ENCODE measurements at regions not wholly inside any gene's neighbourhood (a gene's known extent, or its start where the extent isn't known, plus 50 kb on each side); places are given as distances from the start of the nearest gene placed in this dataset.

DNA sequence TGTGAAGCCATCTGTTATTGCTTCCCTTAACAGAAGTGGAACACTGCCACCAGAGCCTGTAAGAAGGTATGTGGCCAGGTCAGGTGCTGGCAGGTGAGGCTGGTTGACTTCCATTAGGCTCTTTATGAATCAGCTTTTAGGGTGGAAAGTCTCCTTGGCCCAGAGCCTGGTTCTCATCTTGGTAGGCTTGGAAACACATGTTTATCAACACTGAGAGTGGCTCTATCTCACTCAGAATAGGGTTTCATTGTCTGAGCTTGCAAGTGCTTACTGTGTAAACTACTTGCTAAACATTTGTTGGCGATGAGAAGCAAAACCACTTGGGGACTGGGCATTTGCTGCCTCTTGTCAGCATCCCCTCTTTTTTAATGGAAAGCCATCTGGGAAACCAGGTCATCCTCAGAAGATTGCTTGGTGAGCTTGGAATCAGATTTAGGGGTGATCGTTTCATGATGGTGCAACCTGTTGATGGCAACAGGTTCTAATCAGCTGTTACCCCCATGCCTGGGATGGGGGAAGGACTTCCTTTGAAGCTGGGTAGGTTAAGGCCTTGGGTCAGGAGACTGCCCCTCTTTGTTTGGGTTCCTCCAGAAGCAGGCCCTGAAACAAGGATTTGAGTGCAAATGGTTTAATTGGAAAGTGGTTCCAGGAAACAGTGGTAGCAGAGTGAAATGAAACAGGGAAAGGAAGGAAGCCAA lies 75.0 kb upstream of the AMPD3 start:
- CTCF ChIA-PET = interaction anchor here (0.7 kb wide), 1 partner anchor 631 kb away, joined by 3 read pairs; no protein-coding TSS in a partner anchor
- H3K27me3 Mint-ChIP-seq (ENCODE audit: insufficient read depth, unreplicated experiment) = no peaks in the 10 kb centered on the region

DNA sequence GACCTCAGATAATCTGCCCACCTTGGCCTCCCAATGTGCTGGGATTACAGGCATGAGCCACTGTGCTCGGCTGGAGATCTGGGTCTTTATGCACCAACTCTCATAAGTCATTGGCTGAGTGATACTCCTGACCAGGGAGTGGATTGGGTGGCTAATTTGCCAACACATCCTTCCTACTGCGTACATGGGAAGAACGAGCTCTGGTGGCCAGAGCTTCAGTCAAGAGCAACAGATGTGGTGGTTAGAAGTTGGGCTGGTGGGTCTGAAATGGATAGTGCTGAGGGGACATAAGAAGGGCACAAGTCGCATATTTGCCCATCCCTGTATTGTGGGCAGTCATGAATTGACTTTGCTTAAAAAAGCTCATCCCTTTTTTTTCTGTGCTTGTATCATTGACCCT lies 74.1 kb upstream of the AMPD3 start:
- H3K4me1 Mint-ChIP-seq (ENCODE audit: low read depth, unreplicated experiment) = peaks cover 5% of the 10 kb centered on the region
- H3K4me3 ChIP-seq (ENCODE audit: low read depth, low read length) = no peak overlapping the region
- no peaks in the 10 kb centered on the region for H3K36me3 Mint-ChIP-seq (ENCODE audit: insufficient read depth, unreplicated experiment)
- no peaks in the 10 kb centered on the region for H3K9me3 ChIP-seq
- ChIA-PET POLR2A (no interaction called here), CTCF (interaction anchor here (0.7 kb wide), 1 partner anchor 632 kb away, joined by 3 read pairs; no protein-coding TSS in a partner anchor)
- peaks cover 10% of the 10 kb centered on the region for H3K9me3 Mint-ChIP-seq (ENCODE audit: unreplicated experiment)
- no TSS peak for BruUV-seq (replicated peaks)
- no peak for DNase-seq
- no peaks in the 10 kb centered on the region for H3K36me3 ChIP-seq (ENCODE audit: control insufficient read depth, insufficient read depth, low read length)
- H3K27me3 ChIP-seq (replicated peaks; ENCODE audit: control insufficient read depth, insufficient read depth, low read length) = no peaks in the 10 kb centered on the region
- TF ChIP-seq, protein P1, sequence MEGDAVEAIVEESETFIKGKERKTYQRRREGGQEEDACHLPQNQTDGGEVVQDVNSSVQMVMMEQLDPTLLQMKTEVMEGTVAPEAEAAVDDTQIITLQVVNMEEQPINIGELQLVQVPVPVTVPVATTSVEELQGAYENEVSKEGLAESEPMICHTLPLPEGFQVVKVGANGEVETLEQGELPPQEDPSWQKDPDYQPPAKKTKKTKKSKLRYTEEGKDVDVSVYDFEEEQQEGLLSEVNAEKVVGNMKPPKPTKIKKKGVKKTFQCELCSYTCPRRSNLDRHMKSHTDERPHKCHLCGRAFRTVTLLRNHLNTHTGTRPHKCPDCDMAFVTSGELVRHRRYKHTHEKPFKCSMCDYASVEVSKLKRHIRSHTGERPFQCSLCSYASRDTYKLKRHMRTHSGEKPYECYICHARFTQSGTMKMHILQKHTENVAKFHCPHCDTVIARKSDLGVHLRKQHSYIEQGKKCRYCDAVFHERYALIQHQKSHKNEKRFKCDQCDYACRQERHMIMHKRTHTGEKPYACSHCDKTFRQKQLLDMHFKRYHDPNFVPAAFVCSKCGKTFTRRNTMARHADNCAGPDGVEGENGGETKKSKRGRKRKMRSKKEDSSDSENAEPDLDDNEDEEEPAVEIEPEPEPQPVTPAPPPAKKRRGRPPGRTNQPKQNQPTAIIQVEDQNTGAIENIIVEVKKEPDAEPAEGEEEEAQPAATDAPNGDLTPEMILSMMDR (IDR thresholded peaks at IDR 0.05; ENCODE audit: insufficient read depth in 1 of 2, low read depth in 1 of 2, low read length in 1 of 2, severe bottlenecking in 1 of 2, unreplicated experiment in 1 of 2) = no peak
- peaks cover 7% of the 10 kb centered on the region; the same call in 1 of the 2 replicates for H3K4me1 ChIP-seq
- intact Hi-C loops (cut with micrococcal nuclease; ENCODE audit: unreplicated experiment) = no loop called here
- H3K27me3 Mint-ChIP-seq (ENCODE audit: insufficient read depth, unreplicated experiment) = no peaks in the 10 kb centered on the region
- no peak overlapping the region for H3K4me3 Mint-ChIP-seq (ENCODE audit: unreplicated experiment)
- no peak overlapping the region for H3K27ac Mint-ChIP-seq (ENCODE audit: unreplicated experiment)

More for the DNA sequence above, 75.0 kb upstream of the AMPD3 start:
- DNase-seq = no peak
- POLR2A ChIA-PET = no interaction called here
- no peaks in the 10 kb centered on the region for H3K36me3 ChIP-seq (ENCODE audit: control insufficient read depth, insufficient read depth, low read length)
- Mint-ChIP-seq H3K36me3 (ENCODE audit: insufficient read depth, unreplicated experiment) (no peaks in the 10 kb centered on the region), H3K4me1 (ENCODE audit: low read depth, unreplicated experiment) (peaks cover 5% of the 10 kb centered on the region), H3K27ac (ENCODE audit: unreplicated experiment) (no peak overlapping the region), H3K4me3 (ENCODE audit: unreplicated experiment) (no peak overlapping the region), H3K9me3 (ENCODE audit: unreplicated experiment) (peaks cover 10% of the 10 kb centered on the region)
- H3K4me1 ChIP-seq = peaks cover 5% of the 10 kb centered on the region; the same call in 1 of the 2 replicates
- intact Hi-C loops (cut with micrococcal nuclease; ENCODE audit: unreplicated experiment) = loop anchor here (1.0 kb wide), 1 partner anchor 7 kb away; no protein-coding TSS in a partner anchor
- TF ChIP-seq, protein P1 (IDR thresholded peaks at IDR 0.05; ENCODE audit: insufficient read depth in 1 of 2, low read depth in 1 of 2, low read length in 1 of 2, severe bottlenecking in 1 of 2, unreplicated experiment in 1 of 2) = no peak
- H3K4me3 ChIP-seq (ENCODE audit: low read depth, low read length) = no peak overlapping the region
- H3K9me3 ChIP-seq = no peaks in the 10 kb centered on the region
- H3K27me3 ChIP-seq (replicated peaks; ENCODE audit: control insufficient read depth, insufficient read depth, low read length) = no peaks in the 10 kb centered on the region
- BruUV-seq (replicated peaks) = no TSS peak

DNA sequence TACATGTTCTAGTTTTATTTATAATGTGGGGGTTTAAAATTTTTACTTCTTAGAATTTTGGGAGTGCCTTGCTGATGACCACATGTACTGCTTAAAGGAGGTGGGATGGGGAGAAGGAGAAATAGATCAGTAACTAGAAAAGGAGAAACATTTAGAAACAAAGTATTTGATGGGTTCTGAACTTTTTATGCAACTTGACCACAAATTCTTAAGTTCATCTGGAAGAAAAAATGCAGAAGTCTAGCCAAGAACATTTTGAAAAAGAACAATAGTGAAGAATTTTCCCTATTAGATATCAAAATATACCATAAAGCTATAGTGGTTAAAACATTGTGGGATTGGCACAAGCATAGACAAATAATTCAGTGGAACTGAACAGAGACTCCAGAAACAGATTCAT lies 73.3 kb upstream of the AMPD3 start:
- Histone ChIP-seq H3K4me1 (peaks cover 15% of the 10 kb centered on the region), H3K4me3 (ENCODE audit: low read depth, low read length) (no peak overlapping the region), H3K36me3 (ENCODE audit: control insufficient read depth, insufficient read depth, low read length) (no peaks in the 10 kb centered on the region), H3K9me3 (no peaks in the 10 kb centered on the region), H3K27me3 (replicated peaks; ENCODE audit: control insufficient read depth, insufficient read depth, low read length) (no peaks in the 10 kb centered on the region)
- no peak overlapping the region for H3K4me3 Mint-ChIP-seq (ENCODE audit: unreplicated experiment)
- no peak overlapping the region for H3K27ac Mint-ChIP-seq (ENCODE audit: unreplicated experiment)
- CTCF ChIA-PET = no interaction called here
- POLR2A ChIA-PET = no interaction called here
- H3K36me3 Mint-ChIP-seq (ENCODE audit: insufficient read depth, unreplicated experiment) = no peaks in the 10 kb centered on the region
- H3K9me3 Mint-ChIP-seq (ENCODE audit: unreplicated experiment) = peaks cover 10% of the 10 kb centered on the region
- no TSS peak for BruUV-seq (replicated peaks)
- no peak for DNase-seq
- TF ChIP-seq, protein P1 (IDR thresholded peaks at IDR 0.05; ENCODE audit: insufficient read depth in 1 of 2, low read depth in 1 of 2, low read length in 1 of 2, severe bottlenecking in 1 of 2, unreplicated experiment in 1 of 2) = no peak
- intact Hi-C loops (cut with micrococcal nuclease; ENCODE audit: unreplicated experiment) = no loop called here
- no peaks in the 10 kb centered on the region for H3K27me3 Mint-ChIP-seq (ENCODE audit: insufficient read depth, unreplicated experiment)
- peaks cover 5% of the 10 kb centered on the region for H3K4me1 Mint-ChIP-seq (ENCODE audit: low read depth, unreplicated experiment)

Measured in Caco-2 (cell line).